ENCODE measurements at regions not wholly inside any gene's neighbourhood (a gene's known extent, or its start where the extent isn't known, plus 50 kb on each side); places are given as distances from the start of the nearest gene placed in this dataset.

- no peak overlapping the region for H3K27ac ChIP-seq
- no peak for DNase-seq (ENCODE audit: low read depth, low spot score)
Measured at GRCh38 chr17:65446838-65447526, 114.5 kb downstream of the AXIN2 start.

GRCh38 chr17:65446043-65446442, 115.4 kb downstream of the AXIN2 start:
- no peak overlapping the region for H3K27ac ChIP-seq
- DNase-seq (ENCODE audit: low read depth, low spot score): no peak

GRCh38 chr17:65444049-65444448, 117.4 kb downstream of the AXIN2 start:
- no peak for DNase-seq (ENCODE audit: low read depth, low spot score)

GRCh38 chr17:65442691-65443090, 118.8 kb downstream of the AXIN2 start:
- DNase-seq (ENCODE audit: low read depth, low spot score): no peak
- no peak overlapping the region for H3K27ac ChIP-seq

More at GRCh38 chr17:65444049-65444448, 117.4 kb downstream of the AXIN2 start:
- H3K27ac ChIP-seq: no peak overlapping the region

GRCh38 chr17:65442250-65442649, 119.2 kb downstream of the AXIN2 start:
- no peak for DNase-seq (ENCODE audit: low read depth, low spot score)

GRCh38 chr17:65441053-65441605, 120.3 kb downstream of the AXIN2 start:
- H3K27ac ChIP-seq: no peak overlapping the region
- no peak for DNase-seq (ENCODE audit: low read depth, low spot score)

More at GRCh38 chr17:65442250-65442649, 119.2 kb downstream of the AXIN2 start:
- H3K27ac ChIP-seq: no peak overlapping the region

- no peak for DNase-seq (ENCODE audit: low read depth, low spot score)
- H3K27ac ChIP-seq: no peak overlapping the region
Measured at GRCh38 chr17:65438708-65439294, 122.6 kb downstream of the AXIN2 start.

- no peak overlapping the region for H3K27ac ChIP-seq
- no peak for DNase-seq (ENCODE audit: low read depth, low spot score)
Measured at GRCh38 chr17:65438173-65438572, 123.3 kb downstream of the AXIN2 start.

- no peak for DNase-seq (ENCODE audit: low read depth, low spot score)
- H3K27ac ChIP-seq: no peak overlapping the region
Measured at GRCh38 chr17:65436871-65437270, 124.6 kb downstream of the AXIN2 start.

GRCh38 chr17:65434878-65435277, 126.6 kb downstream of the AXIN2 start:
- no peak overlapping the region for H3K27ac ChIP-seq
- DNase-seq (ENCODE audit: low read depth, low spot score): no peak

- no peak overlapping the region for H3K27ac ChIP-seq
- DNase-seq (ENCODE audit: low read depth, low spot score): no peak
Measured at GRCh38 chr17:65434251-65434650, 127.2 kb downstream of the AXIN2 start.

- no peak overlapping the region for H3K27ac ChIP-seq
- no peak for DNase-seq (ENCODE audit: low read depth, low spot score)
Measured at GRCh38 chr17:65433592-65433991, 127.9 kb downstream of the AXIN2 start.

- DNase-seq (ENCODE audit: low read depth, low spot score): no peak
- no peak overlapping the region for H3K27ac ChIP-seq
Measured at GRCh38 chr17:65433157-65433556, 128.3 kb downstream of the AXIN2 start.

- H3K27ac ChIP-seq: no peak overlapping the region
Measured at GRCh38 chr17:65431116-65431515, 130.3 kb downstream of the AXIN2 start.

GRCh38 chr17:65430209-65430833, 131.1 kb downstream of the AXIN2 start:
- no peak overlapping the region for H3K27ac ChIP-seq
- DNase-seq (ENCODE audit: low read depth, low spot score): no peak

More at GRCh38 chr17:65431116-65431515, 130.3 kb downstream of the AXIN2 start:
- no peak for DNase-seq (ENCODE audit: low read depth, low spot score)

GRCh38 chr17:65423346-65424140, 137.9 kb downstream of the AXIN2 start:
- H3K27ac ChIP-seq: no peak overlapping the region
- DNase-seq (ENCODE audit: low read depth, low spot score): no peak

- no peak overlapping the region for H3K27ac ChIP-seq
- no peak for DNase-seq (ENCODE audit: low read depth, low spot score)
Measured at GRCh38 chr17:65418622-65419021, 142.8 kb downstream of the AXIN2 start.

- H3K27ac ChIP-seq: no peak overlapping the region
- no peak for DNase-seq (ENCODE audit: low read depth, low spot score)
Measured at GRCh38 chr17:65417406-65418221, 143.8 kb downstream of the AXIN2 start.

GRCh38 chr17:65415991-65416390, 145.5 kb downstream of the AXIN2 start:
- H3K27ac ChIP-seq: no peak overlapping the region
- no peak for DNase-seq (ENCODE audit: low read depth, low spot score)

GRCh38 chr17:65413390-65413789, 148.1 kb downstream of the AXIN2 start:
- no peak overlapping the region for H3K27ac ChIP-seq
- no peak for DNase-seq (ENCODE audit: low read depth, low spot score)

All from epithelial cell of prostate (primary cell).